ENCODE measurements at regions not wholly inside any gene's neighbourhood (a gene's known extent, or its start where the extent isn't known, plus 50 kb on each side); places are given as distances from the start of the nearest gene placed in this dataset.

GRCh38 chr9:111195766-111196165, 134.3 kb downstream of the OR2K2 start:
- peaks cover 0 to 12% (median 0%) of the 10 kb centered on the region in 12 donors for H3K9me3 ChIP-seq
- H3K36me3 ChIP-seq, result no peaks in the 10 kb centered on the region
- no peak for ATAC-seq
- H3K27me3 ChIP-seq, result no peaks in the 10 kb centered on the region
- 65 to 83% (median 81%) methylated on average over 4 of the region's 4 CpGs for WGBS, 4 donors
- no peaks in the 10 kb centered on the region for H3K4me1 ChIP-seq
- no peak overlapping the region for H3K4me3 ChIP-seq
- peak overlapping the region in 1 of 12 donors; percentile 17 for H3K27ac ChIP-seq
- no peak for TF ChIP-seq POLR2A (IDR thresholded peaks at IDR 0.05)
- no peak for TF ChIP-seq CTCF (IDR thresholded peaks at IDR 0.05)
- intact Hi-C loops (cut with DNase I), result no loop called here
- DNase-seq, result no peak

- ATAC-seq (no peak), DNase-seq (no peak)
- no peaks in the 10 kb centered on the region for H3K27me3 ChIP-seq
- no peak overlapping the region for H3K4me3 ChIP-seq
- H3K27ac ChIP-seq, result no peak overlapping the region
- peaks cover 0 to 3% (median 0%) of the 10 kb centered on the region in 12 donors for H3K9me3 ChIP-seq
- intact Hi-C loops (cut with DNase I), result no loop called here
- no peaks in the 10 kb centered on the region for H3K4me1 ChIP-seq
- no peaks in the 10 kb centered on the region for H3K36me3 ChIP-seq
- TF ChIP-seq CTCF (IDR thresholded peaks at IDR 0.05) (no peak), POLR2A (IDR thresholded peaks at IDR 0.05) (no peak)
These were observed 136.9 kb downstream of the OR2K2 start for GRCh38 chr9:111193095-111193494.

DNA sequence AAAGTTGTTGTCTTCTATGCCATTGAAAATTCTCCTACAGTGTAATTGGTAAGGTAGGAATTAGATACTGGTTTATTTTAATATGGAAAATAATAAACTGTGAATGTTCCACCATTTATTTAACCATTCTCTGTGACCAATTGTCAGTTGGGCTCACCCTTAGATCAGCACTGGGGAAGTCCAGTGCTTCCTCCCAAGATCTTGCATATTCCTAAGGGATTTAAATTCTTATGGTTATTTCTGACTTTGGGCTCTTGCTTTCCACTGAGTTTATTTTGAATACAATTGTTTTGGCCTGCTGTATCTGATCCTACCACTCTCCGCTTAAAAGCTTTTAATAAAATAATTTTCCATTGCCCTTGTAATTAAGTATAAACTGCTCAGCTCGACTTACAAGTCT, 137.4 kb downstream of the OR2K2 start:
- Histone ChIP-seq H3K9me3 (no peaks in the 10 kb centered on the region), H3K27ac (no peak overlapping the region), H3K27me3 (no peaks in the 10 kb centered on the region), H3K4me3 (no peak overlapping the region), H3K36me3 (no peaks in the 10 kb centered on the region), H3K4me1 (no peaks in the 10 kb centered on the region)
- no peak for TF ChIP-seq CTCF (IDR thresholded peaks at IDR 0.05)
- no peak for TF ChIP-seq POLR2A (IDR thresholded peaks at IDR 0.05)
- 23 to 66% (median 38%) methylated on average over 2 of the region's 2 CpGs for WGBS, 4 donors
- ATAC-seq (no peak), DNase-seq (no peak)
- intact Hi-C loops (cut with DNase I), result no loop called here

- intact Hi-C loops (cut with DNase I), result no loop called here
- DNase-seq, result no peak
- Histone ChIP-seq H3K36me3 (no peaks in the 10 kb centered on the region), H3K27me3 (no peaks in the 10 kb centered on the region), H3K9me3 (no peaks in the 10 kb centered on the region), H3K27ac (no peak overlapping the region), H3K4me3 (no peak overlapping the region), H3K4me1 (no peaks in the 10 kb centered on the region)
- ATAC-seq, result no peak
- TF ChIP-seq CTCF (IDR thresholded peaks at IDR 0.05) (no peak), POLR2A (IDR thresholded peaks at IDR 0.05) (no peak)
These were observed 139.7 kb downstream of the OR2K2 start for GRCh38 chr9:111190347-111190746.
